IMR-90 (cell line): ENCODE measurements at regions not wholly inside any gene's neighbourhood (a gene's known extent, or its start where the extent isn't known, plus 50 kb on each side); places are given as distances from the start of the nearest gene placed in this dataset.

Experiments
- ATAC-seq: fragments of 200-7000 bp; cut with Tn5 transposase; 2 replicates; pipeline ENCODE4 v1.9.1; 2020; ENCODE audit warnings: low read depth, mild to moderate bottlenecking, moderate library complexity
- BruUV-seq: library from RNA; stranded (reverse); fragments of 400-500 nt; replicated peaks from 2 replicates; lab custom pipeline; 2021; lab: Mats Ljungman, UMichigan
- CTCF ChIA-PET: fragments of 300-600 bp; formaldehyde crosslinking; extraction: SDS; loops from one replicate; lab custom pipeline; 2021; ENCODE audit warnings: antibody characterized with exemption; lab: Yijun Ruan, JAX
- POLR2A ChIA-PET: fragments of 300-600 bp; sonication (Branson Sonifier 250); formaldehyde crosslinking; loops from one replicate; lab custom pipeline; 2022; ENCODE audit warnings: antibody characterized with exemption; ENCODE audit not compliant: unreplicated experiment; lab: Charles Lee
- DNase-seq: peaks from one replicate; pipeline ENCODE4 v3.0.0; 2013
- H2AFZ ChIP-seq: replicated peaks from 2 replicates; pipeline ENCODE3; 2013; ENCODE audit warnings: low read length, mild to moderate bottlenecking; ENCODE audit not compliant: poor library complexity
- H2AK5ac ChIP-seq: 2 replicates; pipeline ENCODE4 v1.6.1; 2013; ENCODE audit warnings: low read depth, low read length, inconsistent platforms
- H2AK9ac ChIP-seq: replicated peaks from 2 replicates; pipeline ENCODE3; 2013; ENCODE audit warnings: mild to moderate bottlenecking, low read depth, low read length, moderate library complexity; ENCODE audit not compliant: poor library complexity
- H2BK120ac ChIP-seq: 2 replicates; pipeline ENCODE4 v1.6.1; 2013; ENCODE audit warnings: low read depth, low read length, inconsistent platforms
- H2BK15ac ChIP-seq: 3 replicates; pipeline ENCODE4 v1.6.1; 2013; ENCODE audit warnings: low read depth, low read length, inconsistent platforms
- H2BK20ac ChIP-seq: 2 replicates; pipeline ENCODE4 v1.6.1; 2013; ENCODE audit warnings: low read depth, mild to moderate bottlenecking, inconsistent platforms, low read length, moderate library complexity
- H2BK5ac ChIP-seq: 2 replicates; pipeline ENCODE4 v1.6.1; 2013; ENCODE audit warnings: mild to moderate bottlenecking, low read depth, low read length, inconsistent platforms; ENCODE audit not compliant: poor library complexity, severe bottlenecking
- H3K14ac ChIP-seq: replicated peaks from 2 replicates; pipeline ENCODE4 v1.6.1; 2013; ENCODE audit warnings: low read depth, low read length, inconsistent platforms
- H3K18ac ChIP-seq: 2 replicates; pipeline ENCODE4 v1.6.1; 2013; ENCODE audit warnings: low read depth, low read length, control low read depth
- H3K23ac ChIP-seq: 2 replicates; pipeline ENCODE4 v1.6.1; 2013; ENCODE audit warnings: low read depth, low read length, inconsistent platforms
- H3K27ac ChIP-seq: 2 replicates; pipeline ENCODE4 v1.5.1; 2013; ENCODE audit warnings: mild to moderate bottlenecking, control low read depth, low read length; ENCODE audit not compliant: insufficient read depth
- H3K27me3 ChIP-seq: 2 replicates; pipeline ENCODE4 v1.6.1; 2013; ENCODE audit warnings: low read length; ENCODE audit not compliant: control insufficient read depth, insufficient read depth
- H3K36me3 ChIP-seq: 2 replicates; pipeline ENCODE4 v1.6.1; 2013; ENCODE audit warnings: low read length, mixed read lengths; ENCODE audit not compliant: control insufficient read depth, insufficient read depth
- H3K4ac ChIP-seq: 2 replicates; pipeline ENCODE4 v1.6.1; 2013; ENCODE audit warnings: low read depth, low read length, inconsistent platforms
- H3K4me1 ChIP-seq: 2 replicates; pipeline ENCODE4 v1.6.1; 2013; ENCODE audit warnings: low read length, mixed read lengths; ENCODE audit not compliant: control insufficient read depth, insufficient read depth
- H3K4me2 ChIP-seq: 2 replicates; pipeline ENCODE4 v1.6.1; 2013; ENCODE audit warnings: low read depth, mild to moderate bottlenecking, control low read depth, low read length, moderate library complexity
- H3K4me3 ChIP-seq: 2 replicates; pipeline ENCODE4 v1.5.1; 2013; ENCODE audit warnings: low read depth, mild to moderate bottlenecking, control low read depth, low read length, moderate library complexity; ENCODE audit not compliant: insufficient read depth
- H3K56ac ChIP-seq: 2 replicates; pipeline ENCODE4 v1.6.1; 2013; ENCODE audit warnings: low read length, inconsistent platforms; ENCODE audit not compliant: insufficient read depth; ENCODE audit errors: extremely low read depth
- H3K79me1 ChIP-seq, 2 experiments: 2 replicates each; pipeline ENCODE4 v1.6.1; 2013; ENCODE audit warnings: low read length in 2 of 2, inconsistent platforms in 1 of 2, low read depth in 1 of 2
- H3K9ac ChIP-seq: 2 replicates; pipeline ENCODE4 v1.6.1; 2013; ENCODE audit warnings: low read depth, low read length, control low read depth
- H3K9me1 ChIP-seq: 2 replicates; pipeline ENCODE4 v1.6.1; 2013; ENCODE audit warnings: low read length, inconsistent platforms; ENCODE audit not compliant: insufficient read depth
- H3K9me3 ChIP-seq: 2 replicates; pipeline ENCODE4 v1.6.1; 2013; ENCODE audit warnings: low read length; ENCODE audit not compliant: control insufficient read depth, insufficient read depth
- H4K20me1 ChIP-seq: 2 replicates; pipeline ENCODE4 v1.6.1; 2013; ENCODE audit warnings: low read length, inconsistent platforms; ENCODE audit not compliant: insufficient read depth
- H4K5ac ChIP-seq: 2 replicates; pipeline ENCODE4 v1.6.1; 2013; ENCODE audit warnings: mild to moderate bottlenecking, low read depth, low read length, control low read depth
- H4K8ac ChIP-seq, 2 experiments: 2 replicates each; pipeline ENCODE4 v1.6.1; 2013; ENCODE audit warnings: low read depth in 2 of 2, low read length in 2 of 2, control low read depth in 1 of 2, inconsistent platforms in 1 of 2
- H4K91ac ChIP-seq: 2 replicates; pipeline ENCODE4 v1.6.1; 2013; ENCODE audit warnings: low read depth, low read length, inconsistent platforms; ENCODE audit not compliant: insufficient read depth
- BHLHE40 ChIP-seq: fragments of 150-350 bp; IDR thresholded peaks from 2 replicates; pipeline ENCODE4 v1.6.1; 2016; ENCODE audit warnings: mild to moderate bottlenecking, low read depth, low read length
- CEBPB ChIP-seq: IDR thresholded peaks from 2 replicates; pipeline ENCODE4 v1.6.1; 2012; ENCODE audit warnings: low read depth, low read length, improper control_type of control experiment
- CHD1 ChIP-seq: IDR thresholded peaks from 2 replicates; pipeline ENCODE4 v1.6.1; 2012; ENCODE audit warnings: low read depth, low read length, improper control_type of control experiment
- FOS ChIP-seq: fragments of 150-350 bp; IDR thresholded peaks from 2 replicates; pipeline ENCODE4 v1.6.1; 2016; ENCODE audit warnings: low read depth, low read length
- MAZ ChIP-seq: IDR thresholded peaks from 2 replicates; pipeline ENCODE4 v1.6.1; 2012; ENCODE audit warnings: low read depth, mild to moderate bottlenecking, low read length, improper control_type of control experiment, moderate library complexity, borderline replicate concordance
- MXI1 ChIP-seq: IDR thresholded peaks from 2 replicates; pipeline ENCODE4 v1.6.1; 2012; ENCODE audit warnings: low read depth, mild to moderate bottlenecking, low read length, moderate library complexity, borderline replicate concordance
- NFE2L2 ChIP-seq: fragments of 150-350 bp; IDR thresholded peaks from 2 replicates; pipeline ENCODE4 v1.6.1; 2016; ENCODE audit warnings: low read depth, mild to moderate bottlenecking, low read length
- POLR2A ChIP-seq: IDR thresholded peaks from 2 replicates; pipeline ENCODE4 v1.6.1; 2012; ENCODE audit warnings: mild to moderate bottlenecking, low read depth, low read length
- RAD21 ChIP-seq: IDR thresholded peaks from 2 replicates; pipeline ENCODE4 v1.6.1; 2012; ENCODE audit warnings: low read length, improper control_type of control experiment
- RCOR1 ChIP-seq: IDR thresholded peaks from 2 replicates; pipeline ENCODE4 v1.6.1; 2012; ENCODE audit warnings: mild to moderate bottlenecking, low read length, improper control_type of control experiment; ENCODE audit not compliant: insufficient replicate concordance
- RFX5 ChIP-seq: IDR thresholded peaks from 2 replicates; pipeline ENCODE4 v1.8.0; 2012; ENCODE audit warnings: low read depth, mild to moderate bottlenecking, low read length, moderate library complexity
- SMC3 ChIP-seq: fragments of 150-350 bp; IDR thresholded peaks from 2 replicates; pipeline ENCODE4 v1.6.1; 2016; ENCODE audit warnings: low read depth, mild to moderate bottlenecking, antibody characterized with exemption, low read length, moderate library complexity
- WGBS, 2 experiments: methylation state at CpG; one replicate each; pipeline versions ENCODE4 v1.1.5 to v1.1.7; 2013; ENCODE audit warnings: missing lambda C conversion rate in 2 of 2; ENCODE audit not compliant: insufficient read length in 1 of 2; ENCODE audit errors: extremely low coverage in 2 of 2; 5-methylcytosine and 5-hydroxymethylcytosine counted together
- dilution Hi-C: fragments of 300-500 bp; cut with HindIII; formaldehyde crosslinking; loops from one replicate; pipeline ENCODE4 v1.14.3; 2018; ENCODE audit warnings: low sequenced_read_pairs; ENCODE audit not compliant: unreplicated experiment
- in situ Hi-C: fragments of 300-500 bp; cut with MboI; formaldehyde crosslinking; loops from 3 replicates; pipeline ENCODE4 v1.14.3; 2019; ENCODE audit warnings: low sequenced_read_pairs, inconsistent platforms, mixed read lengths
- intact Hi-C: fragments of 100-400 bp; cut with micrococcal nuclease; formaldehyde crosslinking; loops from 2 replicates; pipeline ENCODE4 v1.10.0; 2022
- TF ChIP-seq, protein P1 (sequence below): fragments of 150-350 bp; IDR thresholded peaks from 2 replicates; pipeline ENCODE4 v1.6.1; 2017; ENCODE audit warnings: mild to moderate bottlenecking, antibody characterized with exemption, low read length, low read depth
- TF ChIP-seq, protein P2 (sequence below): conservative IDR thresholded peaks from 2 replicates; pipeline ENCODE4 v1.5.1; 2012; ENCODE audit warnings: mild to moderate bottlenecking, low read depth, low read length, improper control_type of control experiment

DNA sequence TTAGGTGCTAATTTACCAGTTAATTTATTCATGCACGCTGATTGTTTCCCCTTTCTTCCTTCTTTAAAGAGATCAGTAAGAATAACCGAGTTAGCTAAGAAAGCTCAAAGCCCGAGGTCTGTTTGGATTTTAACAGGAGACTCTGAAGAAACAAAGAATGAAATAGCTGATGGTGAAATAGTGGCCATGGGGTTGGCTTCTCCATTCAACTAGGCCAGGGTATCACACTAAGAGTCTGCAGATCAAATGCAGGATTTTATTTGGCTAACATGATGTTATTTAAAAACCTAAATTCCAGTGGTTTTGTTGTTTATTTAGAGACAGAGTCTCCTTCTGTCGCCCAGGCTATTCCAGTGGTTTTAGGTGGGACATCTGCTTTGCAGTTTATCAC is 65.2 kb upstream of the SYPL1 start:
- Histone ChIP-seq H3K9ac (no peak overlapping the region), H3K9me1 (no peaks in the 10 kb centered on the region), H3K79me1 (no peaks in the 10 kb centered on the region), H3K14ac (no peak overlapping the region), H3K23ac (no peak overlapping the region), H3K18ac (no peak overlapping the region), H2BK120ac (no peak overlapping the region), H2BK20ac (no peak overlapping the region), H3K4me2 (no peak overlapping the region), H4K8ac (no peak overlapping the region; a peak in 1 of 4 replicates), H3K4ac (no peak overlapping the region), H3K56ac (no peak overlapping the region), H2AFZ (no peak overlapping the region), H2BK5ac (no peak overlapping the region), H2BK15ac (no peak overlapping the region), H2AK5ac (no peak overlapping the region; the same call in 1 of the 2 replicates), H4K91ac (no peak overlapping the region), H3K4me1 (peaks cover 5% of the 10 kb centered on the region; the same call in 1 of the 2 replicates), H4K20me1 (no peaks in the 10 kb centered on the region), H4K5ac (no peak overlapping the region), H3K9me3 (no peaks in the 10 kb centered on the region), H3K4me3 (no peak overlapping the region), H3K27me3 (peaks cover 1% of the 10 kb centered on the region; the same call in 1 of the 2 replicates), H2AK9ac (no peak overlapping the region), H3K36me3 (no peaks in the 10 kb centered on the region), H3K27ac (no peak overlapping the region)
- WGBS, 2 experiments = no CpG with 5 or more reads among the region's 4 CpGs
- TF ChIP-seq CEBPB = no peak
- TF ChIP-seq MXI1 = no peak
- TF ChIP-seq FOS = no peak
- TF ChIP-seq, protein P1, sequence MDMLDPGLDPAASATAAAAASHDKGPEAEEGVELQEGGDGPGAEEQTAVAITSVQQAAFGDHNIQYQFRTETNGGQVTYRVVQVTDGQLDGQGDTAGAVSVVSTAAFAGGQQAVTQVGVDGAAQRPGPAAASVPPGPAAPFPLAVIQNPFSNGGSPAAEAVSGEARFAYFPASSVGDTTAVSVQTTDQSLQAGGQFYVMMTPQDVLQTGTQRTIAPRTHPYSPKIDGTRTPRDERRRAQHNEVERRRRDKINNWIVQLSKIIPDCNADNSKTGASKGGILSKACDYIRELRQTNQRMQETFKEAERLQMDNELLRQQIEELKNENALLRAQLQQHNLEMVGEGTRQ = no peak
- TF ChIP-seq RFX5 = no peak
- no peak for TF ChIP-seq MAZ
- no peak for TF ChIP-seq RCOR1
- no peak for TF ChIP-seq SMC3
- TF ChIP-seq BHLHE40 = no peak
- TF ChIP-seq POLR2A = no peak
- no peak for TF ChIP-seq RAD21
- no peak for TF ChIP-seq NFE2L2
- no peak for TF ChIP-seq CHD1
- TF ChIP-seq, protein P2, sequence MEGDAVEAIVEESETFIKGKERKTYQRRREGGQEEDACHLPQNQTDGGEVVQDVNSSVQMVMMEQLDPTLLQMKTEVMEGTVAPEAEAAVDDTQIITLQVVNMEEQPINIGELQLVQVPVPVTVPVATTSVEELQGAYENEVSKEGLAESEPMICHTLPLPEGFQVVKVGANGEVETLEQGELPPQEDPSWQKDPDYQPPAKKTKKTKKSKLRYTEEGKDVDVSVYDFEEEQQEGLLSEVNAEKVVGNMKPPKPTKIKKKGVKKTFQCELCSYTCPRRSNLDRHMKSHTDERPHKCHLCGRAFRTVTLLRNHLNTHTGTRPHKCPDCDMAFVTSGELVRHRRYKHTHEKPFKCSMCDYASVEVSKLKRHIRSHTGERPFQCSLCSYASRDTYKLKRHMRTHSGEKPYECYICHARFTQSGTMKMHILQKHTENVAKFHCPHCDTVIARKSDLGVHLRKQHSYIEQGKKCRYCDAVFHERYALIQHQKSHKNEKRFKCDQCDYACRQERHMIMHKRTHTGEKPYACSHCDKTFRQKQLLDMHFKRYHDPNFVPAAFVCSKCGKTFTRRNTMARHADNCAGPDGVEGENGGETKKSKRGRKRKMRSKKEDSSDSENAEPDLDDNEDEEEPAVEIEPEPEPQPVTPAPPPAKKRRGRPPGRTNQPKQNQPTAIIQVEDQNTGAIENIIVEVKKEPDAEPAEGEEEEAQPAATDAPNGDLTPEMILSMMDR = no peak
- DNase-seq = peak; percentile 24
- peak; percentile 18; the same call in 1 of the 2 replicates for ATAC-seq
- no TSS peak for BruUV-seq
- in situ Hi-C loops = loop anchor here (5.0 to 10.0 kb wide), 4 partner anchors 285 to 968 kb away; no protein-coding TSS in a partner anchor
- ChIA-PET POLR2A (interaction anchor here (0.6 kb wide), 1 partner anchor 557 kb away, joined by 3 read pairs; no protein-coding TSS in a partner anchor), CTCF (interaction anchor here (0.6 to 2.8 kb wide), 22 partner anchors 9 to 591 kb away, joined by 3 to 34 read pairs (median 4); partner anchors contain the start of gene CCDC71L)
- intact Hi-C loops = loop anchor here (1.0 to 10.0 kb wide), 5 partner anchors 108 to 975 kb away; partner anchors contain the start of genes NAMPT and PRKAR2B
- dilution Hi-C loops = no loop called here
